GM12878 (cell line): ENCODE measurements at regions not wholly inside any gene's neighbourhood (a gene's known extent, or its start where the extent isn't known, plus 50 kb on each side); places are given as distances from the start of the nearest gene placed in this dataset.

Source experiments
- ATAC-seq: fragments of 200-7000 bp; cut with Tn5 transposase; 3 replicates; pipeline ENCODE4 v1.9.1; 2020; ENCODE audit warnings: mild to moderate bottlenecking, moderate library complexity
- BruUV-seq: library from RNA; stranded (reverse); fragments of 400-500 nt; replicated peaks from 2 replicates; lab custom pipeline; 2021; lab: Mats Ljungman, UMichigan
- CTCF ChIA-PET: fragments of 300-600 bp; sonication (Branson Sonifier 250); formaldehyde crosslinking; extraction: SDS; loops from one replicate; lab custom pipeline; 2021; ENCODE audit warnings: inconsistent platforms; lab: Yijun Ruan, JAX
- POLR2A ChIA-PET: fragments of 350-600 bp; formaldehyde crosslinking; extraction: SDS; loops from one replicate; lab custom pipeline; 2021; ENCODE audit warnings: inconsistent platforms; lab: Charles Lee
- RAD21 ChIA-PET: fragments of 300-600 bp; sonication (Branson Sonifier 250); formaldehyde crosslinking; loops from one replicate; lab custom pipeline; 2023; ENCODE audit warnings: antibody characterized with exemption; ENCODE audit not compliant: unreplicated experiment; lab: Charles Lee
- SMC1A ChIA-PET: fragments of 300-600 bp; sonication (Branson Sonifier 250); formaldehyde crosslinking; loops from one replicate; lab custom pipeline; 2023; ENCODE audit not compliant: unreplicated experiment, uncharacterized antibody; lab: Charles Lee
- DNase-seq: peaks from one replicate; pipeline ENCODE4 v3.0.0-alpha.2; 2011; ENCODE audit warnings: low read depth, low spot score
- FAIRE-seq: peaks from 3 replicates; lab custom pipeline; 2011; peaks lifted over from hg19 to GRCh38; lab: Jason Lieb, UNC
- H2AFZ ChIP-seq: 2 replicates; pipeline ENCODE4 v1.6.0; 2011; ENCODE audit warnings: low read depth, low read length, control low read depth; ENCODE audit not compliant: control insufficient read depth
- H3K27ac ChIP-seq: 2 replicates; pipeline ENCODE4 v1.5.1; 2011; ENCODE audit warnings: control low read depth; ENCODE audit not compliant: control insufficient read depth, insufficient read depth
- H3K27me3 ChIP-seq, 2 experiments: replicated peaks in 1 of 2; 2 replicates each; pipeline versions ENCODE4 v1.6.0 to v1.6.1; 2011; ENCODE audit warnings: low read length in 1 of 2; ENCODE audit not compliant: control insufficient read depth in 2 of 2, insufficient read depth in 2 of 2
- H3K36me3 ChIP-seq, 2 experiments: 2 replicates each; pipeline ENCODE4 v1.5.1; 2011; ENCODE audit warnings: low read length in 1 of 2; ENCODE audit not compliant: control insufficient read depth in 2 of 2, insufficient read depth in 2 of 2
- H3K4me1 ChIP-seq: 2 replicates; pipeline ENCODE4 v1.6.1; 2011; ENCODE audit warnings: mild to moderate bottlenecking, low read length, moderate library complexity, mixed read lengths; ENCODE audit not compliant: control insufficient read depth, insufficient read depth
- H3K4me2 ChIP-seq: 2 replicates; pipeline ENCODE4 v1.6.0; 2011; ENCODE audit warnings: control low read depth; ENCODE audit not compliant: control insufficient read depth, insufficient read depth
- H3K4me3 ChIP-seq: fragments of 200-600 bp; sonication (generic); 2 replicates; pipeline ENCODE4 v1.5.1; 2016
- H3K79me2 ChIP-seq: 2 replicates; pipeline ENCODE4 v1.6.0; 2011; ENCODE audit warnings: low read length; ENCODE audit not compliant: control insufficient read depth, insufficient read depth
- H3K9ac ChIP-seq: 2 replicates; pipeline ENCODE4 v1.8.0; 2011; ENCODE audit warnings: low read length, control low read depth, mixed read lengths; ENCODE audit not compliant: control insufficient read depth, insufficient read depth
- H3K9me3 ChIP-seq: replicated peaks from 3 replicates; pipeline ENCODE4 v1.5.1; 2011; ENCODE audit warnings: mild to moderate bottlenecking, low read length; ENCODE audit not compliant: control insufficient read depth, insufficient read depth
- H4K20me1 ChIP-seq: 2 replicates; pipeline ENCODE4 v1.6.0; 2011; ENCODE audit not compliant: control insufficient read depth, insufficient read depth
- CBX5 ChIP-seq: sonication (generic); IDR thresholded peaks from 2 replicates; pipeline ENCODE4 v1.6.1; 2016; ENCODE audit warnings: low read depth, moderate library complexity, mild to moderate bottlenecking, inconsistent platforms
- EED ChIP-seq: sonication (generic); IDR thresholded peaks from 2 replicates; pipeline ENCODE4 v1.6.1; 2016; ENCODE audit warnings: antibody characterized with exemption, low read depth
- FOXK2 ChIP-seq: fragments of 450-650 bp; IDR thresholded peaks from 2 replicates; pipeline ENCODE4 v1.6.1; 2017; ENCODE audit warnings: mild to moderate bottlenecking, moderate library complexity
- MAX ChIP-seq: IDR thresholded peaks from 2 replicates; pipeline ENCODE4 v1.6.1; 2012; ENCODE audit warnings: low read depth, low read length, improper control_type of control experiment
- MYB ChIP-seq: fragments of 150-350 bp; IDR thresholded peaks from 2 replicates; pipeline ENCODE4 v1.6.1; 2014; ENCODE audit warnings: mild to moderate bottlenecking, low read depth, low read length, borderline replicate concordance
- MYC ChIP-seq: IDR thresholded peaks from 2 replicates; pipeline ENCODE4 v1.6.1; 2011; ENCODE audit warnings: mild to moderate bottlenecking, low read length, moderate library complexity, inconsistent platforms; ENCODE audit not compliant: insufficient read depth, insufficient replicate concordance, insufficient read length, severe bottlenecking
- NR2F1 ChIP-seq: fragments of 450-650 bp; conservative IDR thresholded peaks from 2 replicates; pipeline ENCODE4 v1.6.1; 2017; ENCODE audit warnings: mild to moderate bottlenecking
- POLR2AphosphoS2 ChIP-seq: IDR thresholded peaks from 2 replicates; pipeline ENCODE4 v1.6.1; 2011; ENCODE audit warnings: low read depth, mild to moderate bottlenecking, low read length, improper control_type of control experiment, moderate library complexity
- POU2F2 ChIP-seq: IDR thresholded peaks from 3 replicates; pipeline ENCODE4 v1.6.1; 2011; ENCODE audit warnings: low read depth, mild to moderate bottlenecking, low read length, borderline replicate concordance
- RB1 ChIP-seq: fragments of 450-650 bp; formaldehyde crosslinking; IDR thresholded peaks from 2 replicates; pipeline ENCODE4 v1.6.1; 2017; ENCODE audit warnings: mild to moderate bottlenecking, borderline replicate concordance
- USF2 ChIP-seq: IDR thresholded peaks from 2 replicates; pipeline ENCODE4 v1.6.1; 2011; ENCODE audit warnings: low read depth, low read length, improper control_type of control experiment, borderline replicate concordance
- WGBS: methylation state at CpG from one replicate; pipeline ENCODE4 v1.1.6; 2016; ENCODE audit warnings: low lambda C conversion rate; ENCODE audit not compliant: insufficient replicate concordance, insufficient coverage; ENCODE audit errors: missing lambda C conversion rate; 5-methylcytosine and 5-hydroxymethylcytosine counted together
- in situ Hi-C: fragments of 300-500 bp; cut with MboI; formaldehyde crosslinking; loops from 9 replicates; pipeline ENCODE4 v1.14.3; 2018; ENCODE audit warnings: mixed read lengths
- intact Hi-C: fragments of 100-400 bp; cut with micrococcal nuclease; formaldehyde crosslinking; loops from one replicate; pipeline ENCODE4 v1.14.2; 2022; ENCODE audit not compliant: unreplicated experiment
- TF ChIP-seq, protein P1 (sequence below): fragments of 450-650 bp; IDR thresholded peaks from 2 replicates; pipeline ENCODE4 v1.6.1; 2017; ENCODE audit warnings: mild to moderate bottlenecking, moderate library complexity

DNA sequence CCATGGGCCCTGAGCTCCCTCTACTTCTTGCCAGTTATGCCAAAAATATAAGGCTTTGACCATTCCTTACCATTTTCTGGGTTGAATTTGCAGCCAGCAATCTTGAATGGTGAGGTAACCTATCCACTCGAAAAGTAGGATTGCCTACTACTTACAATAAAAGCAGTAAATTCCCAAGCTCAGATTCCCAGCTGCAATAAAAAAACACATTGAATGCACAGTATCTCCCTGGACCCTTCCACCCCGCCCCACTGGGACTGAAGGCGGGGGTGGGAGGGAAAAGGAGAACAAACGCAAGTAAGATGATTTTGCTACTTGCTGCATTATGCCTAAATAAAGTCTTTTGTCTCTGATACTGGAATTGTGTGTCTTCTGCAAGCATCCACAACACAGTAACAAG lies 301.9 kb downstream of the HGF start:
- ChIA-PET RAD21 (no interaction called here), POLR2A (no interaction called here), SMC1A (interaction anchor here (1.0 to 2.6 kb wide), 5 partner anchors 11 to 784 kb away, joined by 3 to 13 read pairs (median 3); no protein-coding TSS in a partner anchor)
- Histone ChIP-seq H3K9me3 (no peaks in the 10 kb centered on the region), H3K4me1 (no peaks in the 10 kb centered on the region), H4K20me1 (no peaks in the 10 kb centered on the region), H3K27me3 (no peaks in the 10 kb centered on the region; a peak in 1 of 4 replicates), H3K4me3 (no peak overlapping the region), H3K4me2 (no peak overlapping the region), H2AFZ (no peak overlapping the region), H3K9ac (no peak overlapping the region)
- intact Hi-C loops (no loop called here), in situ Hi-C loops (no loop called here)
- FAIRE-seq (no peak), ATAC-seq (no peak)
- BruUV-seq, result no TSS peak
- 8% methylated on average over 4 of the region's 4 CpGs for WGBS
- no peak for TF ChIP-seq CBX5
- TF ChIP-seq POU2F2, result no peak
- TF ChIP-seq POLR2AphosphoS2, result no peak
- no peak for TF ChIP-seq MAX
- TF ChIP-seq RB1, result no peak
- TF ChIP-seq MYC, result no peak
- no peak for TF ChIP-seq FOXK2
- TF ChIP-seq MYB, result no peak
- TF ChIP-seq, all 136 proteins: peak for 0
- no peaks in the 10 kb centered on the region for H3K36me3 ChIP-seq
- H3K79me2 ChIP-seq, result no peaks in the 10 kb centered on the region
- CTCF ChIA-PET, result interaction anchor here (0.9 to 4.6 kb wide), 7 partner anchors 9 to 1430 kb away, joined by 3 to 30 read pairs (median 6); no protein-coding TSS in a partner anchor
- H3K27ac ChIP-seq, result no peak overlapping the region
- no peak for DNase-seq

- H3K9me3 ChIP-seq, result no peaks in the 10 kb centered on the region
- intact Hi-C loops, result no loop called here
- BruUV-seq, result no TSS peak
- H3K4me2 ChIP-seq, result no peak overlapping the region
- no peaks in the 10 kb centered on the region for H3K27me3 ChIP-seq
- no peaks in the 10 kb centered on the region for H4K20me1 ChIP-seq
- no peak overlapping the region for H3K9ac ChIP-seq
- no peak for DNase-seq
- no peak for ATAC-seq
- H3K4me1 ChIP-seq, result no peaks in the 10 kb centered on the region
- TF ChIP-seq, protein P1, sequence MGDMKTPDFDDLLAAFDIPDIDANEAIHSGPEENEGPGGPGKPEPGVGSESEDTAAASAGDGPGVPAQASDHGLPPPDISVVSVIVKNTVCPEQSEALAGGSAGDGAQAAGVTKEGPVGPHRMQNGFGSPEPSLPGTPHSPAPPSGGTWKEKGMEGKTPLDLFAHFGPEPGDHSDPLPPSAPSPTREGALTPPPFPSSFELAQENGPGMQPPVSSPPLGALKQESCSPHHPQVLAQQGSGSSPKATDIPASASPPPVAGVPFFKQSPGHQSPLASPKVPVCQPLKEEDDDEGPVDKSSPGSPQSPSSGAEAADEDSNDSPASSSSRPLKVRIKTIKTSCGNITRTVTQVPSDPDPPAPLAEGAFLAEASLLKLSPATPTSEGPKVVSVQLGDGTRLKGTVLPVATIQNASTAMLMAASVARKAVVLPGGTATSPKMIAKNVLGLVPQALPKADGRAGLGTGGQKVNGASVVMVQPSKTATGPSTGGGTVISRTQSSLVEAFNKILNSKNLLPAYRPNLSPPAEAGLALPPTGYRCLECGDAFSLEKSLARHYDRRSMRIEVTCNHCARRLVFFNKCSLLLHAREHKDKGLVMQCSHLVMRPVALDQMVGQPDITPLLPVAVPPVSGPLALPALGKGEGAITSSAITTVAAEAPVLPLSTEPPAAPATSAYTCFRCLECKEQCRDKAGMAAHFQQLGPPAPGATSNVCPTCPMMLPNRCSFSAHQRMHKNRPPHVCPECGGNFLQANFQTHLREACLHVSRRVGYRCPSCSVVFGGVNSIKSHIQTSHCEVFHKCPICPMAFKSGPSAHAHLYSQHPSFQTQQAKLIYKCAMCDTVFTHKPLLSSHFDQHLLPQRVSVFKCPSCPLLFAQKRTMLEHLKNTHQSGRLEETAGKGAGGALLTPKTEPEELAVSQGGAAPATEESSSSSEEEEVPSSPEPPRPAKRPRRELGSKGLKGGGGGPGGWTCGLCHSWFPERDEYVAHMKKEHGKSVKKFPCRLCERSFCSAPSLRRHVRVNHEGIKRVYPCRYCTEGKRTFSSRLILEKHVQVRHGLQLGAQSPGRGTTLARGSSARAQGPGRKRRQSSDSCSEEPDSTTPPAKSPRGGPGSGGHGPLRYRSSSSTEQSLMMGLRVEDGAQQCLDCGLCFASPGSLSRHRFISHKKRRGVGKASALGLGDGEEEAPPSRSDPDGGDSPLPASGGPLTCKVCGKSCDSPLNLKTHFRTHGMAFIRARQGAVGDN, result no peak
- TF ChIP-seq USF2 (no peak), NR2F1 (no peak), EED (no peak)
- ChIA-PET RAD21 (no interaction called here), CTCF (interaction anchor here (1.1 to 1.6 kb wide), 2 partner anchors 12 to 15 kb away, joined by 3 to 4 read pairs; no protein-coding TSS in a partner anchor), POLR2A (no interaction called here), SMC1A (no interaction called here)
- H3K4me3 ChIP-seq, result no peak overlapping the region
- 0% methylated on average over 1 of the region's 1 CpG for WGBS
- no peaks in the 10 kb centered on the region for H3K79me2 ChIP-seq
- H3K36me3 ChIP-seq, result no peaks in the 10 kb centered on the region
- no peak for FAIRE-seq
- in situ Hi-C loops, result loop anchor here (5.0 kb wide), 1 partner anchor 760 kb away; no protein-coding TSS in a partner anchor
- no peak overlapping the region for H2AFZ ChIP-seq
- no peak overlapping the region for H3K27ac ChIP-seq
These were observed 307.2 kb downstream of the HGF start for GRCh38 chr7:81462672-81463071.
